ENCODE measurements at regions not wholly inside any gene's neighbourhood (a gene's known extent, or its start where the extent isn't known, plus 50 kb on each side); places are given as distances from the start of the nearest gene placed in this dataset.
A peak's percentile ranks its signal among the peaks of the same experiment; 100 is the strongest.
"Not testable (repeated sequence)": the region's sequence is repeated elsewhere in the genome, so short reads cannot be mapped to it uniquely, and the experiment has no call there.

- no peak for DNase-seq
These were observed 646.1 kb downstream of the RAPGEF2 start for GRCh38 chr4:159748834-159749444.

DNA sequence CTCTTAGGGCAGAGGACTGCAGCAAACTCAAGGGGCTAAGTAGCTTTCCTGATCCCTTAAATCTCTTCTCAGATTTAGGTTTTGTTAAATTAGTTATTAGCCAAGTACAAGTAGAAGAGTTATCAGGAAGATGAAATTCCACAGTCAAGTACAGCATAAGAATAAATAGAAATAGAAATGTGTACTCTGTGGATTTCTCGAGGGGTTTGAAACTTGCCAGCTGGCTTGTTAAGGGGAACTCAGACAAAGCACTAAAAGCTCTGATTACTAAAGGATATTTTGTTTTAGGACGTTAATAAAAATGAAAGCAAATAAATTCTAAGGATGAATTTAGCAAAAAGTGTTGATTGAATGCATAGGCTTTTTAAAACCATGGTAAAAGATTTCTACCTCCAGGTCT is 654.6 kb downstream of the RAPGEF2 start:
- no peak for DNase-seq

- no peak for DNase-seq
These were observed 655.2 kb downstream of the RAPGEF2 start for GRCh38 chr4:159758061-159758460.

DNA sequence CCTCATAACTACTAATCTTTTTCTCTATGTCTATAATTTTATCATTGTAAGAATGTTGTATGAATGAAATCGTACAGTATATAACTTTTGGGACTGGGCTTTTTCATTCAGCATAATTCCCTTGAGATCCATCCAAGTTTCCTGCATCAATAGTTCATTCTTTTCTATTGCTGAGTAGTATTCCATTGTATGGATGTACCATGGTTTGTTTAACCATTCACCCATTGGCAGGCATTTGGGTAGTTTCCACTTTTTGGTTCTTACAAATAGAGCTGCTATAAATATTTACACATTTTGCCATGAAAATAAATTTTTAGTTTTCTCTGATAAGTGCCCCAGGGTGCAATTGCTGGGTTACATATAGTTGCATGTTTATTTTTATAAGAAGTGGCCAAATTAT is 659.8 kb downstream of the RAPGEF2 start:
- DNase-seq: no peak

GRCh38 chr4:159764343-159764952 is 661.6 kb downstream of the RAPGEF2 start:
- DNase-seq: peak; percentile 68

DNA sequence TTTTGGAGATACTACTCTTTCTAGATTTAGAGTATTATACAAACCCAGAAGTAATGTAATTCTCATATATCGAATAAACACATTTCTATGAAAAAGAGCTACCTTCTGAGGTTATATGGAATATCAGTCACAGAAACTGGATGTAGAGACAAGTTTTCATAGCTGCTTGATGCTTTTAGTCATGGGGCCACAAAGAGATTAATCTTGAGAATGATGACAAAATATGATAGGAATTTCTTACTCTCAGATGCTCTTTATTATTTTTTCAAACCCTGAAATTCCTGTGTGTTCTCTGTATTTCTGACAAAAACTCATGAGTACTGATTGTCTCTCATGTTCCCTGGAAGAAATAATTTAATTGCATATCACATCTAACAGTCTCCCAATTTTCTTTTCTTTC is 662.5 kb downstream of the RAPGEF2 start:
- DNase-seq: no peak

DNA sequence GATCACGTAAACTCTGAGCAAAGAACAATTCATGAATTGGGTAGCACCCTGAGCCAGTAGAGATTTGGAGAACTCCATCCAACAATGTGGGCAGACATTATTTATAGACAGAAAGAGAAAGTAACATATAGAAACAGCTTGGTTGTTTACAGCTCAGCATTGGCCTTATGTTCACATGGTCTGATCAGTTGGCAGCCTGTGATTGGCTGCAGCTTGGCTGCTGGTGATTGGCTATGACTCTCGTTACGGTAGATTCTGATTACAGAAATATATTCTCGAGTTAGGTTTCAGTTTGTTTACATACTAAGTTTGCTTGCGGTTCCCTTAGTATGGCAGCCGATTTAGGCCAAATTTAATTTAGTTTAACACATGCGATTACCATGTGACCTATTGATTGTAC is 663.4 kb downstream of the RAPGEF2 start:
- no peak for DNase-seq

- DNase-seq: no peak
These were observed 664.5 kb downstream of the RAPGEF2 start for GRCh38 chr4:159767406-159767805.

DNA sequence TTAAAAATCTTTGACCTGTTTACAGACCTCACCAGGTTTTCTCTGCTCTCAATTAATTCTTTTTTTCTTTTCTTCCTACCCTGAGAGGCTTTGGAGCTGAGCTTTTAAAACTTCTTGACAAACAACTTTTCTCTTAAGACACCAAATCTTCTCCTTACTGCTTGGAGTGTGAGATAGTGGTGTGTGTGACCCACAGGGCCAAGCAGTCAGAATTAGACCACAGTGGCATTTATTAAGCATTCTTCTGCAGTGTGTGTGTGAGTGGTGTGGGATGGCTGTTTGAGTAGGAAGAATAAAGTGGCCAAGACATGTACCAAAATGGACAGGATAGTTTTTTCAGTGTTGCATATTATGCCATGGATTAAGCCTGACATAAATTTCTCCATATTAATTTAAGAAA is 665.1 kb downstream of the RAPGEF2 start:
- DNase-seq: no peak

- no peak for DNase-seq
These were observed 667.5 kb downstream of the RAPGEF2 start for GRCh38 chr4:159770401-159770800.

- no peak for DNase-seq
These were observed 668.1 kb downstream of the RAPGEF2 start for GRCh38 chr4:159770969-159771368.

DNA sequence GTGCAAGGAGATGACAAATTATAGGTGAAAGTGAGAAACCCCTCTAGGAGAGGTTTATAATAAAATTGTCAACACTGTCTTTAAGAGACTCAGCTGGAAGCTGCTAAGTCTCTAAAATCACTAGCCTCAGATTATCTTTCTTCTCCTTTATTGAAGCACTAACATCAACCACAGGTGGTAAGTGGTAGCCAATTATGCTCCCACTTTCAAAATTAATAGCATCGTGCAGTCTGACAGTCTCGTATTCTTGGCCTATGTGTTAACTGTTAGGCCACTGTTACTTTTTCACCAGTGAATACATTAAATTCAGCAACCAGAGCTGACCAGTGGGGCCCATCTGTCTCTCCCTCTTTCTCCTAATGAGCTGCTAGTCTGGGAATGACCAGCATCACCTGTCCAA is 674.1 kb downstream of the RAPGEF2 start:
- no peak for DNase-seq

DNA sequence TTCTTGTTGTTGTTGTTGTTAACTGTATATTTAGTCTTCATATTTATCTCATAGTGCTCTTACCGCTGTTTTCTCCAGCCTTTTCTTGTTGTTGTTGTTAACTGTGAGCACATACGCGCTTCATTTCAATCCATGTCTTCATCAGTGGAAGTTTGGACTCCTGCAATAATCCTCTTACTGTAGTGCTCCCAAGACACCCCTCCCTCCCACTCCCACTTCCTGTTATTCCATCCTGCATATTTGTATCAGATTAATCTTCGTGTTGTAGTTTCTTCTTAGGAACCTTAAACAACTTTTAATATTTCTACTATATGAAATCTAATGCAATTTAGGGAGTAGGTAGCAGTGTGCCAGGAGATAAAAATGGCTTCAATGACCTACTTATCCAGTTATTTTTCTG is 674.8 kb downstream of the RAPGEF2 start:
- DNase-seq: no peak

- DNase-seq: no peak
These were observed 675.4 kb downstream of the RAPGEF2 start for GRCh38 chr4:159778298-159778697.

DNA sequence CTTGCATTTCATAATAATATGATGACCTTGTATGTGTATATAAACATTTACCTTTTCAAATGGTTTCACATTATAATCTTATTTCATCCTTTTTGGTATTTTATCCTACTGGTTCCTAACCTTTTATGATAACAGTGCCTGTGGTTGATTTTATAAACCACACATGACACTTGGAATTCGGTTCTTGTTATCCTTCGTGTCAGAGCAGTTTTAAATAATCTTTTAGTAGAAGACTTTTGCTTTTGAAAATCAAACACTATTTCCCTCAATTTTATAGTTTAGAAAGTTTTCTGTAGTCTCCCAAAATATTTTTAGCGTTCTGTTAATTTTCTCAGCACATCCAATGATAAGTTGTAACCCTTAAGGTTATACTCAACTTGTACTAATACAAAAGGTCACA is 676.8 kb downstream of the RAPGEF2 start:
- DNase-seq: no peak

DNA sequence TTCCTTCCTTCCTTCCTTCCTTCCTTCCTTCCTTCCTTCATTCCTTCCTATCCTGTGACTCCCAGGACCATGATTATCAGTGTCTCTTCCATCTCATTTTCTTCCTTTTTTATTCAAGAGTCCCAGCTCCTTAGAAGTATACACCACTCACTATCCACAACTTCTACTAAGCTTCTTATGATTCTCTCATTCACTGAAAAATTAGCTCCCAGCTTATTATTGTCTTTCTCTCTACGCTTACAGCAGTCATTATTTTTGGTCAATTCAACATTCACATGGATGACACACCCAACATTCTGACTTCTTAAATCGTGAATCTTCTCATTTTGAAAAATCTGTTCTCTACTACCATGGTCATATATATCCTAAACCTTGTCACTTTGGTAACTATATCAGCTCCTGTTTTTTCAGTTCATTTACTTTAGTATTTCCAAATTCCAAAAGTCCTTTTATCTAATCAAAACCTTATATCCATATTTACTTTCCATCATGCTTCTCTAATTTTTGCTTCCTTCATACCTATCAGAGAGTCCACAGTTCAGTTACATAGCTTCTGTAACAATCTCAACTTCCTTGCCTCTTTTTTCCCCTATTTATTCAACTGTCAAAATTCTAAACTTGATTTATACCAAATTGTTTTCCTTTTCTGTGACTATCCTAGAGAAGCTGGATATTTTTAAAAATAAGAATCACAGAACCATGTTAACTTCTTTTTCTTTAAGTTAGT is 677.5 kb downstream of the RAPGEF2 start:
- no peak for DNase-seq

DNA sequence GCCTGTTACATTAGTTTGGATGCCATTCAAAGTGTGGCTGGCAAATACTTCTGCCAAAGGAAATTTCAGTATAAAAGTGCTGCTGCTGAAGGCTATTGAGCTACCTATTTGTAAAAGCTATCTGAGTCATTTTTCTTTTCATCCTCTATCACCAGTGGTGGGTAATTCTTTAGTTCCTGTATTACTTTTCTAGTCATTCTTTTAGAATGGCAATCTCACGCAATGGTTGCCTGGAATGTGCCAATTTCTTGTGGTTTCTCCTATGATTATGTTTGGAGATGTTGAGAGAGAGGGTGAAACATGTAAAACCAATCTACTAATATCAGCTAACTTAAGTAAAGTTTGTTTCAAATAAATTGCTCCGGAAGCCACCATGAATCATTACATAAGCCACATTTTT is 685.0 kb downstream of the RAPGEF2 start:
- no peak for DNase-seq

DNA sequence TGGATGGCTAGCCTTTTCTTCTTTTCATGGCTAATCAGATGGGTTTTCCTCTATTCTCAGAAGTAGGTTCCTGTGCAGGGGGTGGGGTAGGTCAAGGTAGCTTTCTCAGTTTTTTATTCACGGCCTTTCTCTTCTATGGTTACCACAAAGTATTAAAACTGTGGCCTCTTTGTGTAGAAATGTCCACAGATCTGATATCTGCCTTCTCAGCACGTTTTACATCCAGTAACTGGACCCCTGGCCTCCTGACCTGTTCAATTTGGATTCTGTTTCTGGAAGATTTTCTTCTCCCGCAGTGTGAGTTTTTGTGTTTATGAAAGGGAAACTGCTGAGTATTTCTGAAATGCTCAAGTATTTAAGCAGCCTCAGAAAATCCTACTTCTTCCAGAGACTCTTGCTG is 688.5 kb downstream of the RAPGEF2 start:
- no peak for DNase-seq

DNA sequence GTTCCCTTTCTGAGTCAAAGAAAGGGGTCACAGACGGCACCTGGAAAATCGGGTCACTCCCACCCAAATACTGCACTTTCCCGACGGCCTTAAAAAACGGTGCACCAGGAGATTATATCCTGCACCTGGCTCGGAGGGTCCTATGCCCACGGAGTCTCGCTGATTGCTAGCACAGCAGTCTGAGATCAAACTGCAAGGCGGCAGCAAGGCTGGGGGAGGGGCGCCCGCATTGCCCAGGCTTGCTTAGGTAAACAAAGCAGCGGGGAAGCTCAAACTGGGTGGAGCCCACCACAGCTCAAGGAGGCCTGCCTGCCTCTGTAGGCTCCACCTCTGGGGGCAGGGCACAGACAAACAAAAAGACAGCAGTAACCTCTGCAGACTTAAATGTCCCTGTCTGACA is 701.7 kb downstream of the RAPGEF2 start:
- not testable (repeated sequence) for DNase-seq

- DNase-seq: no peak
These were observed 720.9 kb downstream of the RAPGEF2 start for GRCh38 chr4:159823743-159824142.

GRCh38 chr4:159828687-159829086 is 725.8 kb downstream of the RAPGEF2 start:
- no peak for DNase-seq

- DNase-seq: no peak
These were observed 726.3 kb downstream of the RAPGEF2 start for GRCh38 chr4:159829184-159829583.

DNA sequence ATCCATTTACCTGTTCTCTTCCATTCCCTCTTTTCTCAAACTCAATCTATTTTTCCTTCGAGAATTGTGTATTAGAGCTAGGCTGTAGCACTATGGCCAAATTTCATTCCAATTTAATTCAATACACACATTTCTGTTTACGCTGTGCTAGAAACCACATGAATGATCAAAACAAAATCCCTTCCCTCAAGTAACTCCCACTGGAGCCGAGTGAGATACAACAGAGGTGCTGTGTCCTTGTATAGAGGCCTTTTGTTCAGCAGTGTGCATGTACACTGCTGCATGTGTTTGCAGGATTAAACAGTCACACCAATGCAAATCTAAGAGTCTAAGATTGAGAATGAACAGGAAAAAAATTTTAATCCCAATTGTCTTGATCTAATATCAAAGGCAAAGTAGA is 734.2 kb downstream of the RAPGEF2 start:
- DNase-seq: no peak

- no peak for DNase-seq
These were observed 752.9 kb downstream of the RAPGEF2 start for GRCh38 chr4:159855731-159856130.

- no peak for DNase-seq
These were observed 753.6 kb downstream of the RAPGEF2 start for GRCh38 chr4:159856451-159856850.

Measured in hematopoietic multipotent progenitor cell treated with erythropoietin and hydrocortisone succinate and interleukin-3 and kit ligand, for 4 days (in vitro differentiated cells).